Fibroblast of lung (primary cell): ENCODE measurements at regions not wholly inside any gene's neighbourhood (a gene's known extent, or its start where the extent isn't known, plus 50 kb on each side); places are given as distances from the start of the nearest gene placed in this dataset.

Experiments
- CTCF ChIP-seq, 2 donors: IDR thresholded peaks in 1 of 2; conservative IDR thresholded peaks in 1 of 2; 1 replicate in 1 of 2; 2 replicates in 1 of 2; pipeline ENCODE4 v1.5.1; 2011 to 2012; ENCODE audit warnings: low read length in 2 of 2, control low read depth in 1 of 2, inconsistent platforms in 1 of 2, low read depth in 1 of 2, mild to moderate bottlenecking in 1 of 2
- EZH2 ChIP-seq: IDR thresholded peaks from 2 replicates; pipeline ENCODE4 v1.5.1; 2012; ENCODE audit warnings: low read length, control low read depth, mild to moderate bottlenecking; ENCODE audit errors: missing control alignments

- TF ChIP-seq CTCF (conservative IDR thresholded peaks at IDR 0.05 in 1 of 2, IDR thresholded peaks at IDR 0.05 in 1 of 2; ENCODE audit: low read depth in 1 of 2, low read length in 2 of 2), result no peak
- no peak for TF ChIP-seq EZH2
These were observed 238.3 kb upstream of the PLSCR5 start for GRCh38 chr3:146843476-146843875.
